ENCODE measurements at regions not wholly inside any gene's neighbourhood (a gene's known extent, or its start where the extent isn't known, plus 50 kb on each side); places are given as distances from the start of the nearest gene placed in this dataset.

GRCh38 chr3:150180334-150180733 lies 209.6 kb upstream of the PFN2 start:
- TF ChIP-seq CTCF (IDR thresholded peaks at IDR 0.05) (no peak), POLR2A (IDR thresholded peaks at IDR 0.05) (no peak)
- Histone ChIP-seq H3K36me3 (no peaks in the 10 kb centered on the region), H3K4me1 (peaks cover 0 to 16% (median 6%) of the 10 kb centered on the region in 4 donors), H3K27me3 (no peaks in the 10 kb centered on the region), H3K4me3 (no peak overlapping the region), H3K9me3 (no peaks in the 10 kb centered on the region), H3K27ac (no peak overlapping the region)
- intact Hi-C loops (cut with DNase I): no loop called here
- 44% methylated on average over 1 of the region's 1 CpG for WGBS (ENCODE audit: insufficient coverage, low coverage, low lambda C conversion rate, missing lambda C conversion rate)
- peak; percentile 72 to 86 (median 80) for ATAC-seq
- no peak for DNase-seq

- intact Hi-C loops (cut with DNase I): no loop called here
- no peaks in the 10 kb centered on the region for H3K27me3 ChIP-seq
- 81% methylated on average over 1 of the region's 1 CpG for WGBS (ENCODE audit: insufficient coverage, low coverage, low lambda C conversion rate, missing lambda C conversion rate)
- no peak for DNase-seq
- no peak overlapping the region for H3K4me3 ChIP-seq
- no peak for ATAC-seq
- H3K27ac ChIP-seq: no peak overlapping the region
- no peaks in the 10 kb centered on the region for H3K9me3 ChIP-seq
- H3K4me1 ChIP-seq: peaks cover 0 to 12% (median 6%) of the 10 kb centered on the region in 4 donors
- no peak for TF ChIP-seq POLR2A (IDR thresholded peaks at IDR 0.05)
- TF ChIP-seq CTCF (IDR thresholded peaks at IDR 0.05): no peak
- H3K36me3 ChIP-seq: no peaks in the 10 kb centered on the region
Observed at GRCh38 chr3:150179330-150179729, 208.6 kb upstream of the PFN2 start.

GRCh38 chr3:150177673-150178381 lies 207.1 kb upstream of the PFN2 start:
- no peak overlapping the region for H3K4me3 ChIP-seq
- no peak for TF ChIP-seq CTCF (IDR thresholded peaks at IDR 0.05)
- no peak for TF ChIP-seq POLR2A (IDR thresholded peaks at IDR 0.05)
- H3K27ac ChIP-seq: no peak overlapping the region
- no peak for ATAC-seq
- DNase-seq: no peak
- H3K27me3 ChIP-seq: no peaks in the 10 kb centered on the region
- peaks cover 0 to 11% (median 6%) of the 10 kb centered on the region in 4 donors for H3K4me1 ChIP-seq
- H3K36me3 ChIP-seq: no peaks in the 10 kb centered on the region
- no peaks in the 10 kb centered on the region for H3K9me3 ChIP-seq
- intact Hi-C loops (cut with DNase I): no loop called here
- WGBS (ENCODE audit: insufficient coverage, low coverage, low lambda C conversion rate, missing lambda C conversion rate): 81% methylated on average over 4 of the region's 4 CpGs

GRCh38 chr3:150174179-150174578 lies 203.5 kb upstream of the PFN2 start:
- no peak for DNase-seq
- Histone ChIP-seq H3K4me3 (no peak overlapping the region), H3K9me3 (no peaks in the 10 kb centered on the region), H3K27me3 (no peaks in the 10 kb centered on the region), H3K27ac (no peak overlapping the region), H3K4me1 (peaks cover 0 to under 1% (median 0%) of the 10 kb centered on the region in 4 donors), H3K36me3 (no peaks in the 10 kb centered on the region)
- intact Hi-C loops (cut with DNase I): no loop called here
- no peak for ATAC-seq
- 100% methylated on average over 1 of the region's 1 CpG for WGBS (ENCODE audit: insufficient coverage, low coverage, low lambda C conversion rate, missing lambda C conversion rate)
- TF ChIP-seq POLR2A (IDR thresholded peaks at IDR 0.05): no peak
- no peak for TF ChIP-seq CTCF (IDR thresholded peaks at IDR 0.05)
